Smooth muscle cell (in vitro differentiated cells): ENCODE measurements at regions not wholly inside any gene's neighbourhood (a gene's known extent, or its start where the extent isn't known, plus 50 kb on each side); places are given as distances from the start of the nearest gene placed in this dataset.

Experiments used
- DNase-seq: peaks from one replicate; lab custom pipeline; 2025; ENCODE audit not compliant: unreplicated experiment; lab: John Stamatoyannopoulos, UW
- H2AFZ ChIP-seq: fragments of 200-600 bp; sonication (generic); 2 replicates; pipeline ENCODE4 v1.6.0; 2016; ENCODE audit warnings: antibody characterized with exemption, low read depth, mild to moderate bottlenecking
- H3F3A ChIP-seq: fragments of 200-600 bp; sonication (generic); 2 replicates; pipeline ENCODE4 v1.6.0; 2017; ENCODE audit warnings: antibody characterized with exemption, low read depth
- H3K27ac ChIP-seq: fragments of 200-600 bp; sonication (generic); 2 replicates; pipeline ENCODE4 v1.5.1; 2016; ENCODE audit warnings: low read depth, mild to moderate bottlenecking
- H3K27me3 ChIP-seq: fragments of 200-600 bp; sonication (generic); 2 replicates; pipeline ENCODE4 v1.6.1; 2016; ENCODE audit warnings: low read depth, mild to moderate bottlenecking
- H3K36me3 ChIP-seq: fragments of 200-600 bp; sonication (generic); 2 replicates; pipeline ENCODE4 v1.5.1; 2016; ENCODE audit warnings: low read depth
- H3K4me1 ChIP-seq: fragments of 200-600 bp; sonication (generic); 2 replicates; pipeline ENCODE4 v1.5.1; 2016; ENCODE audit warnings: low read depth
- H3K4me2 ChIP-seq: fragments of 200-600 bp; sonication (generic); 2 replicates; pipeline ENCODE4 v1.6.0; 2016; ENCODE audit warnings: mild to moderate bottlenecking
- H3K4me3 ChIP-seq: fragments of 200-600 bp; sonication (generic); 2 replicates; pipeline ENCODE4 v1.5.1; 2016; ENCODE audit warnings: mild to moderate bottlenecking
- H3K79me2 ChIP-seq: fragments of 200-600 bp; sonication (generic); 2 replicates; pipeline ENCODE4 v1.6.0; 2016; ENCODE audit warnings: low read depth, mild to moderate bottlenecking
- H3K9ac ChIP-seq: fragments of 200-600 bp; sonication (generic); 2 replicates; pipeline ENCODE4 v1.6.0; 2016; ENCODE audit warnings: low read depth
- H3K9me3 ChIP-seq: fragments of 200-600 bp; sonication (generic); replicated peaks from 2 replicates; pipeline ENCODE4 v1.5.1; 2016; ENCODE audit warnings: low read depth
- H4K20me1 ChIP-seq: fragments of 200-600 bp; sonication (generic); 2 replicates; pipeline ENCODE4 v1.6.0; 2016; ENCODE audit warnings: low read depth
- CTCF ChIP-seq: fragments of 200-600 bp; sonication (generic); IDR thresholded peaks from 2 replicates; pipeline ENCODE4 v1.5.1; 2017; ENCODE audit warnings: borderline replicate concordance, mild to moderate bottlenecking, antibody characterized with exemption; ENCODE audit not compliant: insufficient read depth, poor library complexity, severe bottlenecking
- WGBS: methylation state at CpG from one replicate; pipeline ENCODE4 v1.1.7; 2016; ENCODE audit warnings: low lambda C conversion rate; 5-methylcytosine and 5-hydroxymethylcytosine counted together

- WGBS = 76% methylated on average over 3 of the region's 3 CpGs
- Histone ChIP-seq H4K20me1 (no peaks in the 10 kb centered on the region), H3K36me3 (no peaks in the 10 kb centered on the region), H3K27ac (no peak overlapping the region), H3K79me2 (no peaks in the 10 kb centered on the region), H3K4me3 (no peak overlapping the region), H2AFZ (no peak overlapping the region), H3K9me3 (no peaks in the 10 kb centered on the region), H3F3A (no peaks in the 10 kb centered on the region), H3K9ac (no peak overlapping the region), H3K27me3 (no peaks in the 10 kb centered on the region), H3K4me1 (peaks cover 3% of the 10 kb centered on the region), H3K4me2 (no peak overlapping the region)
- no peak for TF ChIP-seq CTCF
- DNase-seq = no peak
These were observed 284.2 kb upstream of the CAND1 start for GRCh38 chr12:66984962-66985361.

- 97% methylated on average over 1 of the region's 1 CpG for WGBS
- Histone ChIP-seq H3K79me2 (no peaks in the 10 kb centered on the region), H3K9ac (no peak overlapping the region), H3K36me3 (no peaks in the 10 kb centered on the region), H3K27ac (no peak overlapping the region), H3K9me3 (no peaks in the 10 kb centered on the region), H3K27me3 (no peaks in the 10 kb centered on the region), H3K4me3 (no peak overlapping the region), H3F3A (no peaks in the 10 kb centered on the region), H2AFZ (no peak overlapping the region), H3K4me1 (no peaks in the 10 kb centered on the region), H3K4me2 (no peak overlapping the region), H4K20me1 (no peaks in the 10 kb centered on the region)
- TF ChIP-seq CTCF = no peak
- DNase-seq = no peak
These were observed 270.0 kb upstream of the CAND1 start for GRCh38 chr12:66999141-66999540.

GRCh38 chr12:67001251-67001650, 267.9 kb upstream of the CAND1 start:
- Histone ChIP-seq H3K27me3 (no peaks in the 10 kb centered on the region), H3K4me2 (no peak overlapping the region), H2AFZ (no peak overlapping the region), H3K79me2 (no peaks in the 10 kb centered on the region), H3K9ac (no peak overlapping the region), H3K4me1 (no peaks in the 10 kb centered on the region), H3K4me3 (no peak overlapping the region), H3K27ac (no peak overlapping the region), H3K36me3 (no peaks in the 10 kb centered on the region), H3K9me3 (no peaks in the 10 kb centered on the region), H3F3A (no peaks in the 10 kb centered on the region), H4K20me1 (no peaks in the 10 kb centered on the region)
- DNase-seq = no peak
- 81% methylated on average over 2 of the region's 2 CpGs for WGBS
- TF ChIP-seq CTCF = no peak

- no peaks in the 10 kb centered on the region for H3K9me3 ChIP-seq
- no peak for TF ChIP-seq CTCF
- no peak overlapping the region for H3K27ac ChIP-seq
- DNase-seq = no peak
- H4K20me1 ChIP-seq = no peaks in the 10 kb centered on the region
- H3K27me3 ChIP-seq = no peaks in the 10 kb centered on the region
- no peak overlapping the region for H3K9ac ChIP-seq
- H3K4me3 ChIP-seq = no peak overlapping the region
- H3K4me1 ChIP-seq = no peaks in the 10 kb centered on the region
- no peak overlapping the region for H2AFZ ChIP-seq
- no peaks in the 10 kb centered on the region for H3K79me2 ChIP-seq
- no peaks in the 10 kb centered on the region for H3F3A ChIP-seq
- WGBS = 80% methylated on average over 2 of the region's 2 CpGs
- H3K36me3 ChIP-seq = no peaks in the 10 kb centered on the region
- no peak overlapping the region for H3K4me2 ChIP-seq
These were observed 266.4 kb upstream of the CAND1 start for GRCh38 chr12:67002720-67003119.
